Left lung (tissue), 4 donors: ENCODE measurements at regions not wholly inside any gene's neighbourhood (a gene's known extent, or its start where the extent isn't known, plus 50 kb on each side); places are given as distances from the start of the nearest gene placed in this dataset.

Experiments used
- ATAC-seq: fragments of 200-7000 bp; cut with Tn5 transposase; one replicate; pipeline ENCODE4 v1.9.1; 2020; ENCODE audit warnings: moderate library complexity
- DNase-seq, 4 donors: peaks; one replicate each; pipeline ENCODE4 v3.0.0-alpha.2; 2013 to 2020
- H3K27ac ChIP-seq, 2 donors: fragments of 200-600 bp; sonication (generic) in 1 of 2; one replicate each; pipeline versions ENCODE4 v1.5.0 to v1.8.0; 2020 to 2021
- H3K27me3 ChIP-seq, 2 donors: fragments of 200-600 bp; sonication (generic) in 1 of 2; one replicate each; pipeline versions ENCODE4 v1.5.0 to v1.8.0; 2020 to 2021
- H3K36me3 ChIP-seq, 2 donors: fragments of 200-600 bp; sonication (generic) in 1 of 2; one replicate each; pipeline versions ENCODE4 v1.5.0 to v1.8.0; 2020 to 2021
- H3K4me1 ChIP-seq, 2 donors: fragments of 200-600 bp; one replicate each; pipeline ENCODE4 v1.8.0; 2021
- H3K4me3 ChIP-seq, 2 donors: fragments of 200-600 bp; sonication (generic) in 1 of 2; one replicate each; pipeline versions ENCODE4 v1.5.0 to v1.8.0; 2020 to 2021; ENCODE audit warnings: mild to moderate bottlenecking in 1 of 2
- H3K9me3 ChIP-seq, 2 donors: fragments of 200-600 bp; sonication (generic) in 1 of 2; one replicate each; pipeline versions ENCODE4 v1.5.0 to v1.8.0; 2020 to 2021
- CTCF ChIP-seq, 2 donors: fragments of 200-600 bp; sonication (generic) in 1 of 2; IDR thresholded peaks; one replicate each; pipeline versions ENCODE4 v1.5.0 to v1.8.0; 2021; ENCODE audit warnings: antibody characterized with exemption in 2 of 2
- intact Hi-C, 2 donors: fragments of 100-400 bp; cut with DNase I; formaldehyde crosslinking; loops; one replicate each; pipeline versions ENCODE4 v1.11.2 to v1.14.2; 2022
- donor health status: DM: no; HTN: yes; CAD: no.
- donor health status: DM: no; HTN: no; CAD: no.

- no peak for DNase-seq
- no peak for TF ChIP-seq CTCF (IDR thresholded peaks at IDR 0.05)
- intact Hi-C loops: no loop called here
These were observed 110.1 kb upstream of the BTG1 start for GRCh38 chr12:92255741-92256140.

GRCh38 chr12:92253301-92253700 lies 107.7 kb upstream of the BTG1 start:
- TF ChIP-seq CTCF (IDR thresholded peaks at IDR 0.05): no peak
- ATAC-seq (no peak), DNase-seq (no peak)
- Histone ChIP-seq H3K9me3 (no peaks in the 10 kb centered on the region), H3K27ac (no peak overlapping the region), H3K4me1 (no peaks in the 10 kb centered on the region), H3K27me3 (no peaks in the 10 kb centered on the region), H3K36me3 (no peaks in the 10 kb centered on the region), H3K4me3 (no peak overlapping the region)
- intact Hi-C loops: no loop called here

More at GRCh38 chr12:92255741-92256140, 110.1 kb upstream of the BTG1 start:
- no peaks in the 10 kb centered on the region for H3K36me3 ChIP-seq
- H3K9me3 ChIP-seq: no peaks in the 10 kb centered on the region
- no peaks in the 10 kb centered on the region for H3K4me1 ChIP-seq
- no peak overlapping the region for H3K4me3 ChIP-seq
- H3K27me3 ChIP-seq: no peaks in the 10 kb centered on the region
- no peak overlapping the region for H3K27ac ChIP-seq
- ATAC-seq: no peak

GRCh38 chr12:92248977-92249376 lies 103.3 kb upstream of the BTG1 start:
- Histone ChIP-seq H3K27me3 (no peaks in the 10 kb centered on the region), H3K4me1 (no peaks in the 10 kb centered on the region), H3K9me3 (no peaks in the 10 kb centered on the region), H3K36me3 (no peaks in the 10 kb centered on the region), H3K4me3 (no peak overlapping the region), H3K27ac (no peak overlapping the region)
- intact Hi-C loops: no loop called here
- DNase-seq (no peak), ATAC-seq (no peak)
- no peak for TF ChIP-seq CTCF (IDR thresholded peaks at IDR 0.05)

GRCh38 chr12:92244036-92244435 lies 98.4 kb upstream of the BTG1 start:
- Histone ChIP-seq H3K27me3 (no peaks in the 10 kb centered on the region), H3K4me3 (no peak overlapping the region), H3K27ac (peak overlapping the region in 1 of 2 donors; percentile 42), H3K9me3 (no peaks in the 10 kb centered on the region), H3K36me3 (no peaks in the 10 kb centered on the region), H3K4me1 (peaks cover 0 to 5% of the 10 kb centered on the region in 2 donors)
- intact Hi-C loops: no loop called here
- DNase-seq: peak in 1 of 4 donors; percentile 73
- peak; percentile 31 for ATAC-seq
- no peak for TF ChIP-seq CTCF (IDR thresholded peaks at IDR 0.05)

- peak; percentile 35 for ATAC-seq
- Histone ChIP-seq H3K4me1 (peaks cover 0 to 5% of the 10 kb centered on the region in 2 donors), H3K27ac (peak overlapping the region in 1 of 2 donors; percentile 42), H3K36me3 (no peaks in the 10 kb centered on the region), H3K9me3 (no peaks in the 10 kb centered on the region), H3K4me3 (no peak overlapping the region), H3K27me3 (no peaks in the 10 kb centered on the region)
- peak in 2 of 4 donors; percentile 78 to 88 for DNase-seq
- no peak for TF ChIP-seq CTCF (IDR thresholded peaks at IDR 0.05)
- intact Hi-C loops: no loop called here
These were observed 97.3 kb upstream of the BTG1 start for GRCh38 chr12:92242907-92243306.
